HUES64 (cell line): ENCODE measurements at regions not wholly inside any gene's neighbourhood (a gene's known extent, or its start where the extent isn't known, plus 50 kb on each side); places are given as distances from the start of the nearest gene placed in this dataset.
"Not testable (repeated sequence)": the region's sequence is repeated elsewhere in the genome, so short reads cannot be mapped to it uniquely, and the experiment has no call there.

ENCODE experiments used
- H3K27ac ChIP-seq: 2 replicates; pipeline ENCODE4 v1.7.0; 2013; ENCODE audit warnings: low read depth, low read length, inconsistent platforms
- H3K27me3 ChIP-seq: 2 replicates; pipeline ENCODE4 v1.6.1; 2013; ENCODE audit warnings: mild to moderate bottlenecking, low read length; ENCODE audit not compliant: insufficient read depth
- H3K36me3 ChIP-seq: 2 replicates; pipeline ENCODE4 v1.6.1; 2013; ENCODE audit warnings: mild to moderate bottlenecking, low read length; ENCODE audit not compliant: insufficient read depth
- H3K4me1 ChIP-seq: 2 replicates; pipeline ENCODE4 v1.6.1; 2013; ENCODE audit warnings: mild to moderate bottlenecking, low read length, moderate library complexity; ENCODE audit not compliant: insufficient read depth
- H3K4me3 ChIP-seq: 2 replicates; pipeline ENCODE4 v1.5.1; 2013; ENCODE audit warnings: mild to moderate bottlenecking, low read length, moderate library complexity
- H3K9ac ChIP-seq: 2 replicates; pipeline ENCODE4 v1.6.1; 2013; ENCODE audit warnings: mild to moderate bottlenecking, low read depth, low read length
- H3K9me3 ChIP-seq: 2 replicates; pipeline ENCODE4 v1.6.1; 2013; ENCODE audit warnings: low read depth, low read length; ENCODE audit not compliant: insufficient read depth
- whole genome bisulfite sequencing: fragments of 150-250, 120-280 bp; methylation state at CpG from one replicate; pipeline ENCODE4 v1.1.7; 2013; ENCODE audit warnings: missing lambda C conversion rate; 5-methylcytosine and 5-hydroxymethylcytosine counted together

DNA sequence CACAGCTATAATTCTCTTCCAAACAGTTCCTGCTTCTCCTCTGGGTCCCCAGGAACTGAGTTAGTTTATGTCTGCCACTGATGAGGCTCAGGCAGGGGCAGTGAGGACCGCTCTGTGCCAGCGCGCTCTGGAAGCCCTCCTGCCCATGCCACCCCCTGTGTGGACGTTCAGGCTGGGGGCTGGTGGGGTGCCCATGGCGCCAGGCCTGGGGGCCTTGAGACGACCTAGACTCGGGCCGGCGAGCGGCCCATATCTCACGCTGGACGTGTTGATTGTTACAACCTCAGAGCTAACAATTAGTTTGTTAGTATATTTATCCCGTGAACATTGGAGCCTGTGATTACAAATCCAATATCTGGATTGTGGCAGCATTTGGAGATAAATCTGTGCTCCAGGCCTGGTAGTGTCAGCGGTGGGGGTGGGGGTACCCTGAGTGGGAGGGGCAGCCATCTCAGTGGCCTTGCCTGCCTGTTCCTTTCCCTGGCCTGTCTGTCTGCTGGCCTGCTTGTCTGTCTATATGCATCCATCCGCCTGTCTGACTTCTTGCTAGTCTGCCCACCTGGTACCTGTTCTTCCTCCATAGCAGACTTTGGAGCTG lies 256.5 kb upstream of the MVB12B start:
- H3K4me1 ChIP-seq = no peaks in the 10 kb centered on the region
- no peak overlapping the region for H3K9ac ChIP-seq
- WGBS = 95% methylated on average over 15 of the region's 15 CpGs
- no peaks in the 10 kb centered on the region for H3K36me3 ChIP-seq
- H3K27ac ChIP-seq = no peak overlapping the region
- no peak overlapping the region for H3K4me3 ChIP-seq
- H3K27me3 ChIP-seq = no peaks in the 10 kb centered on the region
- no peaks in the 10 kb centered on the region for H3K9me3 ChIP-seq

DNA sequence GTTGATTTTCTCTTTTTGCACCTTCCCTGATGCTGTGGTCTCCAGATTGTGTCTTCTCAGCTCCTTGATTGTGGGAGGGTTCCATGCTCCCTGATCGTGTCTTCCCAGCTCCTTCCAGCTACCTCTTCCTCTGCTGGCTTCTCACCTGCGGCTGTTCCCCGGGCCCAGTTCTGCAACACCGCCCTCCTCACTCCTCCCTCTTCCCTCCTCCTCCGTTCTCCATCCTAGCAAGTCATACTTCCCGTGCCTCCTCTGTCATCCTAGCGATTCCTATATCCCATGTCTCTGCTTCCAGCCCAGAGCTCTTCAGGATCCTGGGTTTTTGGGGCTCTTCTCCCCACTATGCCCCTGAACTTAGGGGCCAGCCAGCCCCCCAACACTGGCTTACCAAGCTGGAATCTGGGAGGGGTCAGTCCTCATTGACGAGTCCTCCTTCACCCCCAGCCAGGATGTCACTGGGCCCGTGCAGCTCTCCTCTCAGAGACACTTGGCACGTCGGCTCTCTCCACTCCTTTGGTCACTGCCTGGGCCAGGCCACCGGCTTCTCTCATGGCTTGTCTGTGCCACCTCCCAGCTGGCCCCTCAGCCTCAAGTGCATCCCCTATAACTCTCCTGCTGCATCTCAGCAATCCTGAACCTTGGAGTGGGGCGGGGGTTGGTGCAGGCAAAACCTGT lies 255.4 kb upstream of the MVB12B start:
- Histone ChIP-seq H3K36me3 (no peaks in the 10 kb centered on the region), H3K4me1 (no peaks in the 10 kb centered on the region), H3K27ac (no peak overlapping the region), H3K9ac (no peak overlapping the region), H3K9me3 (no peaks in the 10 kb centered on the region), H3K4me3 (no peak overlapping the region), H3K27me3 (no peaks in the 10 kb centered on the region)
- 88% methylated on average over 13 of the region's 13 CpGs for WGBS

DNA sequence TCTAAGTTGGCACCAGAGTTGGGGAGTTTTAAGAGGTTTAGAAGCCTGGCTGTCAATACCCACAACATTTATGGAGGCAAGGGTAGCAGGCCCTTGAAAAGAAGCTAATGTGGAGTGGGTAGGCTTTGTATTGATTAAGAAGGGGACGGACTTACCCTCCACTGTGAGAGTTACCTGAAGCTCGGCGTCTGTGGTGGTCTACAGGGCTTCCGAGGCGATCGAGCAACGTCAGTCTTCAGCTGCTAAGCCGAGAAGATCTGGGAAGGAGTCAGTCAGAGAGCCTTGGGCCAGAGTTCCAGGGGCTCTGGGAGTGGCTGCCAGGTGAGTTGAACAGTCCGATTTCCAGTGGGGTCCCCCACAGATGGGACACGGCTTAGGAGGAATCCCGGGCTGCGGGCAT lies 249.0 kb upstream of the MVB12B start:
- not testable (repeated sequence) for H3K36me3 ChIP-seq, H3K9me3 ChIP-seq, H3K9ac ChIP-seq, H3K27ac ChIP-seq, H3K4me3 ChIP-seq, H3K4me1 ChIP-seq, H3K27me3 ChIP-seq
- 94% methylated on average over 12 of the region's 12 CpGs for WGBS

DNA sequence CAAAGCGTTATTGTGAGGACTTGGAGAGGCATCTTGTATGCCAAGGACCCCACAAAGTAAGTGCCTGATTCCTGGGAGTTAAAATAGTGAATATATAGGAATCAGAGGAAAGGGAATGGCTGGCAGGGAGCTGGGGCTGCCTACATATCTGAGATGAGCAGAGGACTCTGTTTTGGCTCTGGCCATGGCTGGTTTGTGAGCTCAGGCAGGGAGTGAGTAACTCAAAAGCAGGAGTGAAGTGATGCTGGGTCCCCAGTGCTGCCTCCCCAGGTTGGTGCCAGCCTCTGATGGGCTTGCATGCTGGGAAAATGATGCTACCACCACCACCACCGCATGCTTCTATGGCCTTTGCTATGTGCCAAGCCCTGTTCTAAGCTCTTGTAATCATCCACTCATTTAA lies 246.0 kb upstream of the MVB12B start:
- Histone ChIP-seq H3K4me1 (no peaks in the 10 kb centered on the region), H3K36me3 (no peaks in the 10 kb centered on the region), H3K9ac (no peak overlapping the region), H3K27me3 (no peaks in the 10 kb centered on the region; the same call in 1 of the 2 replicates), H3K4me3 (no peak overlapping the region), H3K9me3 (no peaks in the 10 kb centered on the region; the same call in 1 of the 2 replicates), H3K27ac (no peak overlapping the region)
- 73% methylated on average over 2 of the region's 2 CpGs for WGBS

DNA sequence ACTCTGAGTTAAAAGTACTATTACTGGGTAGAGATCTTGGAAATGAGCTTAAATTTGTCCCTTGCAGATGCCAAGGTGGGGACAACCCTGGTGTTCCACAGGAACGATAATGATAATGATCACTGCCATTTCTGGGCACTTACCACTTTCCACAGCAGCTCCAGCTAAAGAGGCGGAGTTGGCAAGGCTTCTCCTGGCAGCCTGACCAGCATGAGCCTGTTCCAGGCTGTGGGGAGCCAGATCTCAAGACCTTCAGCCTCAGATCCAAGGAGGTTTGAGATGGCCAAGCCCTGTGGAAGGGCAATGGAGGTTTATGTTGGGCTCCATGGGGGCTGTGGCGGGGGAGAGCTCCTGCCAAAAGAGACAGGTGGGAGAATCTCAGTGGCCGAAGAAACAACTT lies 244.9 kb upstream of the MVB12B start:
- Histone ChIP-seq H3K36me3 (no peaks in the 10 kb centered on the region), H3K9ac (no peak overlapping the region), H3K9me3 (no peaks in the 10 kb centered on the region; the same call in 1 of the 2 replicates), H3K4me3 (no peak overlapping the region), H3K4me1 (no peaks in the 10 kb centered on the region), H3K27me3 (no peaks in the 10 kb centered on the region; the same call in 1 of the 2 replicates), H3K27ac (no peak overlapping the region)
- 88% methylated on average over 4 of the region's 4 CpGs for WGBS

DNA sequence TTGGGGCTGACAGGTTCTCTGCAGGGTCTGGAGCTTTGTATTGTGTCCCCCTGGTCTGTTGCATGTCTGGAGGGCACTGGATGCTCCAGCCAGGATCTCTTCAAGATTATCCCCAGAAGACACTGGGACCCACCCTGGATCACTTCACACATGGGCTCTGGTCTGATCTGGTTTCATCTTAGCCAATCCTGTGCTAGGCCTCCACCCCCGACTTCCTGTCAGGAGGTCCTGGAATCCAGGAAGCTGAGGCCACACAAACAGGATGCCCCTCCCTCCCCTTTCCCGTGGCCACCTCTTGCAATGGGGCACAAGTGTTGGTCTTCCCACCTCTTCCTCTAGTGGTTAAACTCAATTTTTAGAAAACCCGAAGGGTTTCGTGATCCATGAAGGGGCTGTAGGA lies 242.6 kb upstream of the MVB12B start:
- Histone ChIP-seq H3K9ac (no peak overlapping the region), H3K36me3 (no peaks in the 10 kb centered on the region), H3K4me3 (no peak overlapping the region), H3K27me3 (no peaks in the 10 kb centered on the region; the same call in 1 of the 2 replicates), H3K9me3 (no peaks in the 10 kb centered on the region; the same call in 1 of the 2 replicates), H3K27ac (no peak overlapping the region), H3K4me1 (no peaks in the 10 kb centered on the region)
- WGBS = 83% methylated on average over 4 of the region's 4 CpGs

DNA sequence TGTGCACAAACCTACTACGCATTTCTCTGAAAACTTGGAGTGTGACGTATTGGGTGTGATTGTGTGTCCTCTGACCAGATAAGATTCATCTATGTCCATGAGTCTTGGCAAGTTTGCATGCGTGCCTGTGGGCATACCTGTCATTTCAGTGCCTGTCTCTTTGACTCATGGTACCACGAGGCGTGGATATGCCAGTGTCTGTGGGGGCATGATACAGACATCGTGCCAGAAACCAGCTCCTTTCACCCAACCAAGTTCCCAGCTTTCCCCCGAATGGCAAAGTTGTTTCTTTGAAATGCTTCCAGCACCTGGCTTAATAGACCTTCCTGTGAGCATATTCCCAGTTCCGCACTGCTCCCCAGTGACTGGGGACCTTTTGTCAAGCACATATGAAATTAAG lies 241.9 kb upstream of the MVB12B start:
- H3K9me3 ChIP-seq = no peaks in the 10 kb centered on the region; the same call in 1 of the 2 replicates
- H3K9ac ChIP-seq = no peak overlapping the region
- H3K4me1 ChIP-seq = no peaks in the 10 kb centered on the region
- H3K27ac ChIP-seq = no peak overlapping the region
- H3K36me3 ChIP-seq = no peaks in the 10 kb centered on the region
- WGBS = 88% methylated on average over 7 of the region's 8 CpGs
- H3K27me3 ChIP-seq = no peaks in the 10 kb centered on the region; the same call in 1 of the 2 replicates
- H3K4me3 ChIP-seq = no peak overlapping the region

DNA sequence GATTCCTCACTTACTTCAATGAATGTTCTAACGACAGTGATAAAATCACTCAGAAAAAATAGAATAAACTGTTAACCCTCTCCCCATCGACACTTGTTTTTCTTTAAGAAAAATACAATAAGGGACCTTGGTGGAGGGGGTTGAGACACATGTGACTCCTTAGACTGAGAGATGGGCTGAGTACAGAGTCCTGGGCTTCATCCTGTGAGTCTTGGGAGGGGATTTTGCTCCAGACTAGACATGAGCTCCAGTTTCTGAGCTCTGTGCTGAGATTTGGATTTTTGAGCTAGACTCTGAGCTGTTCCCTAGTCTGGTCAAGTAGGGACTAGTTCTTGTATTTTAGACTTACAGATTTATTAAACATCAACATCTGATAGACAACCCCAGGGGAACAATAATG lies 241.5 kb upstream of the MVB12B start:
- no peaks in the 10 kb centered on the region; the same call in 1 of the 2 replicates for H3K27me3 ChIP-seq
- WGBS = 92% methylated on average over 1 of the region's 2 CpGs
- no peaks in the 10 kb centered on the region for H3K36me3 ChIP-seq
- no peaks in the 10 kb centered on the region for H3K4me1 ChIP-seq
- no peak overlapping the region for H3K9ac ChIP-seq
- no peak overlapping the region for H3K27ac ChIP-seq
- H3K9me3 ChIP-seq = no peaks in the 10 kb centered on the region; the same call in 1 of the 2 replicates
- no peak overlapping the region for H3K4me3 ChIP-seq

DNA sequence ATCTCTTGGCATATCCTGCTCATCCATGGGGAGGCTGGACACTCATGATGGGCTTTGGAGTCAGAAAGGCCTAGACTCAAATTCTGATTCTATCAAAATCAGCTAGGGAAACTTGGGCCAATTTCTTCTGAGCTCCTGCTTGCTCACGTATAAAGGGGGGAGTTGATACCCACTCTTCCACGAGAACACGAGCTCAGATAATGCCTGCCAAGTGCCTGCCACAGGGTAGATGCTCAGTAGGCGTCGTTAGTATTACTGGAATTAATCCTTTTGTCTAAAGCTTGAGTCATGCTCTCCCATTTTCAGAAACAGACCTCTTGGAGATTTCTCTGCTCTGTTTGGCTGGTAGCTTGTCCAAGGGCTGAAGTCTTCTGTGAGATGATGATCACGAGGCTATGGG lies 238.3 kb upstream of the MVB12B start:
- no peak overlapping the region for H3K27ac ChIP-seq
- H3K4me1 ChIP-seq = no peaks in the 10 kb centered on the region
- H3K9ac ChIP-seq = no peak overlapping the region
- no peaks in the 10 kb centered on the region; the same call in 1 of the 2 replicates for H3K27me3 ChIP-seq
- no peaks in the 10 kb centered on the region for H3K36me3 ChIP-seq
- WGBS = 88% methylated on average over 6 of the region's 6 CpGs
- no peak overlapping the region for H3K4me3 ChIP-seq
- H3K9me3 ChIP-seq = no peaks in the 10 kb centered on the region

DNA sequence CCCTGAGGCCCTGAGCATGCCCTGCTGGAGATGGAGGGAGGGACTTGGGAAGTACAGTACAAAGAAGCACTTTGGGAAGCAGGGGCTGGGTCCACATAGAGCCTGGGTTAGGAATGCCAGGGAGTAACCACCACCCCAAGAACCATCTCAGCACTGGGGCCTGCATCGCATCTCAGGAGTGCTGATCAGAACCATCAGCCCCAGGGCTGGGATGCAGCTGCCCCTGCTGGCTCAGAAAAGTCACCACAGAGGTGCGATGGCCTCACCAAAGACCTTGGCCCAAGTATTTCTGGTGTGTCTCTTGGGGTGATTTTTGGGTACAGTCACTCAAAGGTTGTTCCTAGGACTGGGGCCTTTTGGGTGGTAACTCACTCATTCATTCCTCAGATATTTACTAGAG lies 236.8 kb upstream of the MVB12B start:
- Histone ChIP-seq H3K4me1 (no peaks in the 10 kb centered on the region), H3K9me3 (no peaks in the 10 kb centered on the region), H3K9ac (no peak overlapping the region), H3K27me3 (no peaks in the 10 kb centered on the region; the same call in 1 of the 2 replicates), H3K36me3 (no peaks in the 10 kb centered on the region), H3K4me3 (no peak overlapping the region), H3K27ac (no peak overlapping the region)
- WGBS = 87% methylated on average over 2 of the region's 2 CpGs

DNA sequence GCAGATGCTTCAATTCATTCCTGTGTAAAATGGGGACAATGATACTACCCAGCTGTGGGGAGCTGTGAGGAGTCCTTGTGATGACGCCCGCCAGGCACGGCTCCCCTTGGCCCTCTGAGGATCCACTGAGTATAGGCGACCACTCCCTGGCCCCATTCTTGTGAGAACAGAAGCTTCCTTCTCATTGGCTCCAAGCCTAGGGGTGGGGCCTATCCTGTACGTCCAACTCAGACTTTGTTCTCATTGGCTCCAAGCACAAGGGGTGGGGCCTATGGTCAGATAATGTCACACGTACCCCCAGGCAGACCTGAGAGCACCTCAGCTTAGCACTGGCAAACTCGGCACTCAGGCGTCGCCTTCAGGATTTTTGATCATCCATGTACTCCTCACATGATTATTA lies 232.9 kb upstream of the MVB12B start:
- H3K27ac ChIP-seq = no peak overlapping the region
- no peaks in the 10 kb centered on the region for H3K4me1 ChIP-seq
- H3K9me3 ChIP-seq = no peaks in the 10 kb centered on the region
- H3K36me3 ChIP-seq = no peaks in the 10 kb centered on the region
- no peak overlapping the region for H3K9ac ChIP-seq
- 89% methylated on average over 9 of the region's 9 CpGs for WGBS
- no peaks in the 10 kb centered on the region for H3K27me3 ChIP-seq
- H3K4me3 ChIP-seq = no peak overlapping the region
